H9 (cell line): ENCODE measurements at regions not wholly inside any gene's neighbourhood (a gene's known extent, or its start where the extent isn't known, plus 50 kb on each side); places are given as distances from the start of the nearest gene placed in this dataset.

Source experiments
- DNase-seq: peaks from one replicate; pipeline ENCODE4 v3.0.0-alpha.2; 2017
- H2AFZ ChIP-seq: one replicate; pipeline ENCODE4 v1.6.1; 2013; ENCODE audit warnings: mild to moderate bottlenecking, low read length, control low read depth, moderate library complexity
- H2AK5ac ChIP-seq: 2 replicates; pipeline ENCODE4 v1.6.1; 2013; ENCODE audit warnings: low read length, control low read depth, mixed read lengths; ENCODE audit not compliant: insufficient read length
- H2BK120ac ChIP-seq: one replicate; pipeline ENCODE4 v1.6.1; 2013; ENCODE audit warnings: low read depth, mild to moderate bottlenecking, low read length, control low read depth, inconsistent platforms; ENCODE audit not compliant: poor library complexity, severe bottlenecking
- H2BK12ac ChIP-seq: 2 replicates; pipeline ENCODE4 v1.6.1; 2013; ENCODE audit warnings: low read length, control low read depth, mixed read lengths, low read depth; ENCODE audit not compliant: insufficient read length
- H2BK15ac ChIP-seq: 2 replicates; pipeline ENCODE4 v1.6.1; 2013; ENCODE audit warnings: low read depth, low read length, control low read depth
- H2BK20ac ChIP-seq: one replicate; pipeline ENCODE4 v1.6.1; 2013; ENCODE audit warnings: low read depth, mild to moderate bottlenecking, low read length, control low read depth, inconsistent platforms; ENCODE audit not compliant: poor library complexity, severe bottlenecking
- H2BK5ac ChIP-seq: 2 replicates; pipeline ENCODE4 v1.6.1; 2013; ENCODE audit warnings: low read length, control low read depth, mixed read lengths; ENCODE audit not compliant: insufficient read length
- H3K14ac ChIP-seq: 2 replicates; pipeline ENCODE4 v1.6.1; 2013; ENCODE audit warnings: low read length, control low read depth; ENCODE audit not compliant: insufficient read depth
- H3K18ac ChIP-seq: 2 replicates; pipeline ENCODE4 v1.6.1; 2013; ENCODE audit warnings: low read depth, mild to moderate bottlenecking, mixed read lengths, low read length, control low read depth; ENCODE audit not compliant: insufficient read length
- H3K23ac ChIP-seq: 2 replicates; pipeline ENCODE4 v1.6.1; 2013; ENCODE audit warnings: low read length, control low read depth, mixed read lengths, low read depth; ENCODE audit not compliant: insufficient read length
- H3K23me2 ChIP-seq: 2 replicates; pipeline ENCODE4 v1.6.1; 2013; ENCODE audit warnings: low read depth, mild to moderate bottlenecking, mixed read lengths, low read length, control low read depth; ENCODE audit not compliant: insufficient read length, poor library complexity, severe bottlenecking
- H3K27ac ChIP-seq: 2 replicates; pipeline ENCODE4 v1.5.1; 2013; ENCODE audit warnings: low read length, control low read depth, mixed read lengths, low read depth; ENCODE audit not compliant: insufficient read length
- H3K27me3 ChIP-seq: 2 replicates; pipeline ENCODE4 v1.6.1; 2013; ENCODE audit warnings: low read length, control low read depth, inconsistent platforms; ENCODE audit not compliant: insufficient read depth
- H3K4ac ChIP-seq: 2 replicates; pipeline ENCODE4 v1.6.1; 2013; ENCODE audit warnings: low read depth, mild to moderate bottlenecking, control low read depth, inconsistent platforms, low read length, moderate library complexity
- H3K4me1 ChIP-seq: 2 replicates; pipeline ENCODE4 v1.6.1; 2013; ENCODE audit warnings: low read length, control low read depth, inconsistent platforms; ENCODE audit not compliant: insufficient read depth
- H3K4me2 ChIP-seq: 2 replicates; pipeline ENCODE4 v1.6.1; 2013; ENCODE audit warnings: low read length, control low read depth, mixed read lengths; ENCODE audit not compliant: insufficient read length, insufficient read depth
- H3K56ac ChIP-seq: 2 replicates; pipeline ENCODE4 v1.6.1; 2013; ENCODE audit warnings: low read depth, mild to moderate bottlenecking, mixed read lengths, low read length, control low read depth; ENCODE audit not compliant: insufficient read length
- H3K79me1 ChIP-seq: 2 replicates; pipeline ENCODE4 v1.6.1; 2013; ENCODE audit warnings: low read depth, mild to moderate bottlenecking, moderate library complexity, low read length, control low read depth, inconsistent platforms; ENCODE audit not compliant: insufficient read depth, poor library complexity, severe bottlenecking
- H3K79me2 ChIP-seq: 2 replicates; pipeline ENCODE4 v1.6.1; 2013; ENCODE audit warnings: low read length, control low read depth, inconsistent platforms; ENCODE audit not compliant: insufficient read depth
- H3K9ac ChIP-seq: 2 replicates; pipeline ENCODE4 v1.6.1; 2013; ENCODE audit warnings: low read length, control low read depth, mixed read lengths; ENCODE audit not compliant: insufficient read length; ENCODE audit errors: extremely low read depth
- H3K9me3 ChIP-seq: one replicate; pipeline ENCODE4 v1.6.1; 2013; ENCODE audit warnings: low read depth, low read length, inconsistent platforms; ENCODE audit not compliant: control insufficient read depth
- H3T11ph ChIP-seq: one replicate; pipeline ENCODE4 v1.6.1; 2013; ENCODE audit warnings: mild to moderate bottlenecking, low read length, control low read depth, inconsistent platforms
- H4K20me1 ChIP-seq: one replicate; pipeline ENCODE4 v1.6.1; 2013; ENCODE audit not compliant: control insufficient read depth, insufficient read length, insufficient read depth
- H4K5ac ChIP-seq: 2 replicates; pipeline ENCODE4 v1.6.1; 2013; ENCODE audit warnings: low read depth, mild to moderate bottlenecking, mixed read lengths, low read length, control low read depth; ENCODE audit not compliant: insufficient read length
- H4K8ac ChIP-seq: replicated peaks from 2 replicates; pipeline ENCODE4 v1.6.1; 2013; ENCODE audit warnings: low read length, control low read depth, mixed read lengths, low read depth; ENCODE audit not compliant: insufficient read length
- H4K91ac ChIP-seq: 2 replicates; pipeline ENCODE4 v1.6.1; 2013; ENCODE audit warnings: low read depth, mild to moderate bottlenecking, moderate library complexity, mixed read lengths, low read length, control low read depth; ENCODE audit not compliant: insufficient read length
- H3K27ac Mint-ChIP-seq, 3 experiments: 2 replicates in 2 of 3; 3 replicates in 1 of 3; pipeline ENCODE4 v1.8.0; 2020 to 2021; ENCODE audit warnings: mixed read lengths in 3 of 3, mild to moderate bottlenecking in 1 of 3, moderate library complexity in 1 of 3
- H3K27me3 Mint-ChIP-seq: 2 replicates; pipeline ENCODE4 v1.8.0; 2021; ENCODE audit warnings: low read depth, mild to moderate bottlenecking, moderate library complexity, mixed read lengths
- H3K36me3 Mint-ChIP-seq, 3 experiments: 2 replicates in 2 of 3; 3 replicates in 1 of 3; pipeline ENCODE4 v1.8.0; 2020 to 2021; ENCODE audit warnings: low read depth in 3 of 3, mixed read lengths in 3 of 3; ENCODE audit not compliant: insufficient read depth in 1 of 3
- H3K4me1 Mint-ChIP-seq, 2 experiments: 2 replicates each; pipeline ENCODE4 v1.8.0; 2020; ENCODE audit warnings: mixed read lengths in 2 of 2
- H3K4me3 Mint-ChIP-seq, 2 experiments: 2 replicates in 1 of 2; 3 replicates in 1 of 2; pipeline ENCODE4 v1.8.0; 2020 to 2021; ENCODE audit warnings: mild to moderate bottlenecking in 2 of 2, mixed read lengths in 2 of 2, moderate library complexity in 1 of 2
- H3K9me3 Mint-ChIP-seq, 2 experiments: 2 replicates in 1 of 2; 3 replicates in 1 of 2; pipeline ENCODE4 v1.8.0; 2020; ENCODE audit warnings: mild to moderate bottlenecking in 2 of 2, mixed read lengths in 2 of 2, moderate library complexity in 1 of 2
- CTCF ChIP-seq: fragments of 200-600 bp; sonication (generic); conservative IDR thresholded peaks from 3 replicates; pipeline ENCODE4 v1.8.0; 2021; ENCODE audit warnings: antibody characterized with exemption, mild to moderate bottlenecking
- WGBS: extraction: QIAGEN DNeasy Blood & Tissue Kit; methylation state at CpG from one replicate; pipeline ENCODE4 v1.1.7; 2013; ENCODE audit warnings: missing lambda C conversion rate, low lambda C conversion rate, mixed read lengths; ENCODE audit not compliant: insufficient read length; ENCODE audit errors: extremely low coverage; 5-methylcytosine and 5-hydroxymethylcytosine counted together

DNA sequence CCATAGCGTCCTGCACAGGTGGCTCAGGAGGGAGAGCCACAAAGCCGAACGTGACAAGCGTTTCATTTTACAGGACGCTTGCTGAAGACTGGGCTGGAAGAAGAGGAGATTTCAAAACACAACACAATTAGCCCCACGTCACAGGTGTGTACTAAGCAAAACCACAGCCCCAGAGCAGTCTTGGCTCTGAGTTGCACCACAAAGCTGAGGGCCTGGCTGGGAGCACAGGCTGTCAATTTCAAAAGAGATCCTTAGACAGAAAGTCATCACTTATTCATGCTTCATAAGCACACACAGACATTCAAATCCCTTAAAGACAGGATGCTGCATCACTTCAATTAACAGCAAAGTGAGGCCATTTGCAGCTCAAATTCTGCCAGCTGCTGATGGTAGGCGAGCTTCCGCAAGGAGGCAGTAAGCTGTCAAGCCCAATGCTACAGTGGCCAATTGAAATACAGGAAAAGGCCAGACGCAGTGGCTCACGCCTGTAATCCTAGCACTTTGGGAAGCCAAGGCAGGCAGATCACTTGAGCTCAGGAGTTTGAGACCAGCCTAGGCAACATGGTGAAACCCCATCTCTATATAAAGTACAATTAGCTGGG lies 79.6 kb downstream of the SKA1 start:
- Mint-ChIP-seq H3K4me3 (no peak overlapping the region), H3K27me3 (no peaks in the 10 kb centered on the region; the same call in 1 of the 2 replicates), H3K36me3 (no peaks in the 10 kb centered on the region; a peak in 1 of 7 replicates), H3K27ac (no peak overlapping the region), H3K4me1 (peaks cover 40 to 47% of the 10 kb centered on the region in 2 experiments), H3K9me3 (no peaks in the 10 kb centered on the region)
- H2BK12ac ChIP-seq: no peak overlapping the region
- peak; percentile 58 for DNase-seq
- no peaks in the 10 kb centered on the region for H3K23me2 ChIP-seq
- H3K14ac ChIP-seq: no peak overlapping the region
- no peak overlapping the region for H2AFZ ChIP-seq
- no peaks in the 10 kb centered on the region for H3K79me2 ChIP-seq
- no peaks in the 10 kb centered on the region for H3K27me3 ChIP-seq
- no peaks in the 10 kb centered on the region for H3K9me3 ChIP-seq
- no peak overlapping the region for H2BK5ac ChIP-seq
- H3K23ac ChIP-seq: no peak overlapping the region
- no peak overlapping the region for H3K27ac ChIP-seq
- no CpG with 5 or more reads among the region's 10 CpGs for WGBS
- no peak overlapping the region for H3K56ac ChIP-seq
- no peak overlapping the region for H4K5ac ChIP-seq
- H2BK15ac ChIP-seq: no peak overlapping the region
- no peak overlapping the region for H3K4me2 ChIP-seq
- H3K18ac ChIP-seq: no peak overlapping the region
- peak; percentile 49 for TF ChIP-seq CTCF
- no peaks in the 10 kb centered on the region for H3K79me1 ChIP-seq
- no peak overlapping the region for H2BK20ac ChIP-seq
- no peak overlapping the region for H4K8ac ChIP-seq
- no peaks in the 10 kb centered on the region for H4K20me1 ChIP-seq
- no peak overlapping the region for H2AK5ac ChIP-seq
- no peak overlapping the region for H3K9ac ChIP-seq
- H3T11ph ChIP-seq: no peak overlapping the region
- H2BK120ac ChIP-seq: no peak overlapping the region
- peaks cover 4% of the 10 kb centered on the region; the same call in 1 of the 2 replicates for H3K4me1 ChIP-seq
- H4K91ac ChIP-seq: no peak overlapping the region
- no peak overlapping the region for H3K4ac ChIP-seq
